Kidney (tissue), 13 donors: ENCODE measurements at regions not wholly inside any gene's neighbourhood (a gene's known extent, or its start where the extent isn't known, plus 50 kb on each side); places are given as distances from the start of the nearest gene placed in this dataset.

Source experiments
- DNase-seq, 5 donors: peaks; one replicate each; pipeline ENCODE4 v3.0.0-alpha.2; 2013 to 2020
- FAIRE-seq: peaks from 2 replicates; lab custom pipeline; 2012; peaks lifted over from hg19 to GRCh38; lab: Jason Lieb, UNC
- H3K27ac ChIP-seq, 2 donors: one replicate each; pipeline ENCODE4 v1.7.0; 2013; ENCODE audit warnings: low read depth in 2 of 2, low read length in 2 of 2, inconsistent platforms in 1 of 2
- H3K27me3 ChIP-seq: one replicate; pipeline ENCODE4 v1.7.1; 2013; ENCODE audit warnings: low read length, inconsistent platforms; ENCODE audit not compliant: control insufficient read depth, insufficient read depth
- H3K36me3 ChIP-seq, 3 donors: one replicate each; pipeline versions ENCODE4 v1.7.0 to v1.7.1; 2013; ENCODE audit warnings: low read length in 3 of 3, control low read depth in 1 of 3, inconsistent platforms in 1 of 3; ENCODE audit not compliant: insufficient read depth in 3 of 3, control insufficient read depth in 2 of 3
- H3K4me1 ChIP-seq, 3 donors: one replicate each; pipeline versions ENCODE4 v1.7.0 to v1.7.1; 2013; ENCODE audit warnings: low read length in 3 of 3, inconsistent platforms in 1 of 3, low read depth in 1 of 3; ENCODE audit not compliant: control insufficient read depth in 2 of 3, insufficient read depth in 2 of 3
- H3K4me3 ChIP-seq, 3 donors: one replicate each; pipeline versions ENCODE4 v1.7.0 to v1.8.1; 2013; ENCODE audit warnings: low read length in 3 of 3, control low read depth in 1 of 3, inconsistent platforms in 1 of 3
- H3K9ac ChIP-seq, 3 donors: one replicate each; pipeline versions ENCODE4 v1.7.0 to v1.7.1; 2013; ENCODE audit warnings: low read length in 3 of 3, control low read depth in 1 of 3, inconsistent platforms in 1 of 3
- H3K9me3 ChIP-seq, 3 donors: one replicate each; pipeline versions ENCODE4 v1.7.0 to v1.7.1; 2013; ENCODE audit warnings: low read length in 3 of 3, control low read depth in 1 of 3, inconsistent platforms in 1 of 3; ENCODE audit not compliant: control insufficient read depth in 2 of 3, insufficient read depth in 1 of 3
- intact Hi-C: fragments of 100-400 bp; cut with DNase I; formaldehyde crosslinking; loops from one replicate; pipeline ENCODE4 v1.11.1; 2022
- TF ChIP-seq, protein P1 (sequence below): IDR thresholded peaks from 3 replicates; pipeline ENCODE4 v1.5.1; 2012; ENCODE audit warnings: mild to moderate bottlenecking, moderate library complexity, borderline replicate concordance; ENCODE audit not compliant: insufficient read depth; ENCODE audit errors: extremely low read depth
- donor health status: control.
- donor health status: control.
- donor health status: control.
- donor health status: control.
- donor health status: control.
- donor health status: DM: yes; HTN: yes; CAD: no.
- donor health status: Normal renal cell carcinoma (clear cell type).

DNA sequence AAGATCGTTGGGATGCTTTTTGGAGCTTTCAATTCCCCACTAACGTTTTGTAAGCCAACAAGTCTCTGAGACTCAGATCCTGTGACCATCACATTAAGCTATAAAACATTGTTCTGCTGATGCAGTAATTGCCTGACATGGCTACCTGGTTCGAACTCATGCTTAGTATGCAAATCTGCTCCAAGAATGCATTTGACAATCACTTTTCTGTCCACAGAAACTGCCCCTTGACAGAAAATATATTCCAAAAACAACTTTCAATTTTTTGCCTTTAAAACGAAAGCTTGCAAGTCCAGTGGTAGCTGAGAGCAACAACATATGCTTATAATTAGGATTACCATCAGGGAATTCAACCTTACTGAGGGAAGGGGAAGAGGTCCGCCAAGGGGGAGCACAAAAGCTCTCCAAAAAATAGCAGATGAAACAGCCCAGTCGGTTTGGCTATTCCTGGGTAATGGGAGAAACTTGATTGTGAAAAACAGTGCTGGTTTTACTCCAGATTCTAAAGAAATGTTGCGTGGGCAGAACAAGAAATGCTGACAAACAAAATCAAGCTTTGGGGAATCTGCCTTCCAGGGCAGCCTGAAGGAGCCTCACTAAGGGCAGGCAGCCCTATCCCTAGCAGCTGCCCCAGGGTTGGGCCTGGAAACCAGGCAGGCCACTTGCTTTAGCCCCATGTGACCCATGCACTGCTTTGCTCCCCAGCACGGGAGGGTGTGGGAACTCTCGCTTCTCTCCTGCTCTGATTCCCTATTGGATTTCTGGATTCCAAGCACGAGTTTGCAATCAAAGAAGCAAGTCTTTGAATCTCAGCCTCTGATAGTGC is 160.7 kb upstream of the LDB2 start:
- Histone ChIP-seq H3K27me3 (no peaks in the 10 kb centered on the region), H3K4me3 (peak overlapping the region in 2 of 3 donors; percentile 2 to 22), H3K27ac (no peak overlapping the region), H3K9ac (no peak overlapping the region), H3K4me1 (peaks cover 0 to 5% (median 3%) of the 10 kb centered on the region in 3 donors), H3K9me3 (no peaks in the 10 kb centered on the region), H3K36me3 (no peaks in the 10 kb centered on the region)
- TF ChIP-seq, protein P1, sequence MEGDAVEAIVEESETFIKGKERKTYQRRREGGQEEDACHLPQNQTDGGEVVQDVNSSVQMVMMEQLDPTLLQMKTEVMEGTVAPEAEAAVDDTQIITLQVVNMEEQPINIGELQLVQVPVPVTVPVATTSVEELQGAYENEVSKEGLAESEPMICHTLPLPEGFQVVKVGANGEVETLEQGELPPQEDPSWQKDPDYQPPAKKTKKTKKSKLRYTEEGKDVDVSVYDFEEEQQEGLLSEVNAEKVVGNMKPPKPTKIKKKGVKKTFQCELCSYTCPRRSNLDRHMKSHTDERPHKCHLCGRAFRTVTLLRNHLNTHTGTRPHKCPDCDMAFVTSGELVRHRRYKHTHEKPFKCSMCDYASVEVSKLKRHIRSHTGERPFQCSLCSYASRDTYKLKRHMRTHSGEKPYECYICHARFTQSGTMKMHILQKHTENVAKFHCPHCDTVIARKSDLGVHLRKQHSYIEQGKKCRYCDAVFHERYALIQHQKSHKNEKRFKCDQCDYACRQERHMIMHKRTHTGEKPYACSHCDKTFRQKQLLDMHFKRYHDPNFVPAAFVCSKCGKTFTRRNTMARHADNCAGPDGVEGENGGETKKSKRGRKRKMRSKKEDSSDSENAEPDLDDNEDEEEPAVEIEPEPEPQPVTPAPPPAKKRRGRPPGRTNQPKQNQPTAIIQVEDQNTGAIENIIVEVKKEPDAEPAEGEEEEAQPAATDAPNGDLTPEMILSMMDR, result no peak
- peak in 1 of 5 donors; percentile 56 for DNase-seq
- no peak for FAIRE-seq
- intact Hi-C loops, result no loop called here

DNA sequence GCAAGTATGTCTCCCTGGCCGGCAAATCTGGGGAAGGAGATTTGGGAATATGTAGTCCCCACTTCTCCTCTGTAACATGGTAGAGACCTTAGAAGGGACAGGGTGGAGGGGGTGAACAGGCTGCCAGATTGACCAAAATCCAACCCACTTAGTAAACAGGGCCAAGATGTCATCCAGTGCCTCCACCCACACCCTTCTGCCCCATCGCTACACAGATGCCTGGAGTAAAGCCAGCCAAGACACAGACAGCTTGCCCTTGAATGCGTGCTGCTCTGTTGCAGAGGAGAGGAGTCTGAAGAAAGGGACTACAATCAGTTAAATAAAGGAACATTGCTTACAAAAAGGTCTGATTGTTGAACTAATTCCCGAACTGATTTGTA is 160.1 kb upstream of the LDB2 start:
- Histone ChIP-seq H3K27ac (no peak overlapping the region), H3K9ac (no peak overlapping the region), H3K9me3 (no peaks in the 10 kb centered on the region), H3K4me1 (peaks cover 0 to 5% (median 3%) of the 10 kb centered on the region in 3 donors), H3K4me3 (peak overlapping the region in 2 of 3 donors; percentile 2 to 22), H3K27me3 (no peaks in the 10 kb centered on the region), H3K36me3 (no peaks in the 10 kb centered on the region)
- FAIRE-seq (no peak), DNase-seq (no peak)
- TF ChIP-seq, protein P1, result no peak
- intact Hi-C loops, result no loop called here

DNA sequence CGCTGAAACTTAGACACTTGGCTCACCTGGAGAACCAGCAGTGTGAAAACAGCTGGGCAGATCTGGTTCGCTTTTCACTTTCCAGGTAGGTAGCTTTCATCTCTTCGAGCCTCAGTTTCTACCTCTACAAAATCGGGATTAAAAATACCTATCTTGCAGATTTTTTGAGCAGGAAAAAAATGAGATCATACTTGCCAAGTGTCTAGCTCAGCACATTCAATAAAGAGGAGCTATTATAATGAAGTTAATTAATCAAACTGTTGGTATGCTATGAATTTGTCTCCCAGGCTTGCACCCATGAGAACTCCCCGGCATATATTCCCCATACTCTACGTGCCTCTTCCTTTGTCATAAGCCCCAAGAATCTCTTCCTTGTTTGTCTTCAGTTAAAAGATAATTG is 158.6 kb upstream of the LDB2 start:
- Histone ChIP-seq H3K36me3 (no peaks in the 10 kb centered on the region), H3K27ac (no peak overlapping the region), H3K27me3 (no peaks in the 10 kb centered on the region), H3K9me3 (no peaks in the 10 kb centered on the region), H3K9ac (no peak overlapping the region), H3K4me3 (no peak overlapping the region), H3K4me1 (peaks cover 0 to 5% (median 3%) of the 10 kb centered on the region in 3 donors)
- FAIRE-seq (no peak), DNase-seq (no peak)
- intact Hi-C loops, result no loop called here
- TF ChIP-seq, protein P1, result no peak
